RWPE2 (cell line): ENCODE measurements at regions not wholly inside any gene's neighbourhood (a gene's known extent, or its start where the extent isn't known, plus 50 kb on each side); places are given as distances from the start of the nearest gene placed in this dataset.

Source experiments
- ATAC-seq: fragments of 200-7000 bp; cut with Tn5 transposase; 3 replicates; pipeline ENCODE4 v1.9.1; 2021; ENCODE audit warnings: low read depth
- DNase-seq: peaks from one replicate; pipeline ENCODE4 v3.0.0-alpha.2; 2020; ENCODE audit warnings: low spot score
- H3K27ac ChIP-seq: fragments of 450-650 bp; 2 replicates; pipeline ENCODE4 v1.5.1; 2017; ENCODE audit warnings: mild to moderate bottlenecking; ENCODE audit not compliant: poor library complexity, severe bottlenecking
- H3K27me3 ChIP-seq: fragments of 250-450 bp; sonication (Bioruptor Pico); 2 replicates; pipeline ENCODE4 v1.5.1; 2021; ENCODE audit warnings: mild to moderate bottlenecking, moderate library complexity; ENCODE audit not compliant: insufficient read depth, poor library complexity, severe bottlenecking
- H3K36me3 ChIP-seq: fragments of 250-450 bp; sonication (Bioruptor Pico); 2 replicates; pipeline ENCODE4 v1.5.1; 2020; ENCODE audit warnings: low read depth, mild to moderate bottlenecking, moderate library complexity
- H3K4me1 ChIP-seq: fragments of 250-450 bp; sonication (Bioruptor Pico); 2 replicates; pipeline ENCODE4 v1.5.1; 2021; ENCODE audit warnings: mild to moderate bottlenecking, moderate library complexity; ENCODE audit not compliant: insufficient read depth, poor library complexity, severe bottlenecking
- H3K4me3 ChIP-seq: fragments of 250-450 bp; sonication (Bioruptor Pico); 2 replicates; pipeline ENCODE4 v1.5.1; 2021; ENCODE audit warnings: mild to moderate bottlenecking, moderate library complexity; ENCODE audit not compliant: severe bottlenecking
- H3K9me3 ChIP-seq: fragments of 250-450 bp; sonication (Bioruptor Pico); 2 replicates; pipeline ENCODE4 v1.5.1; 2021; ENCODE audit warnings: mild to moderate bottlenecking, moderate library complexity; ENCODE audit not compliant: severe bottlenecking
- TF ChIP-seq, protein P1 (sequence below): fragments of 450-650 bp; IDR thresholded peaks from one replicate; pipeline ENCODE4 v1.5.1; 2017; ENCODE audit warnings: mild to moderate bottlenecking, moderate library complexity; ENCODE audit not compliant: poor library complexity, severe bottlenecking

DNA sequence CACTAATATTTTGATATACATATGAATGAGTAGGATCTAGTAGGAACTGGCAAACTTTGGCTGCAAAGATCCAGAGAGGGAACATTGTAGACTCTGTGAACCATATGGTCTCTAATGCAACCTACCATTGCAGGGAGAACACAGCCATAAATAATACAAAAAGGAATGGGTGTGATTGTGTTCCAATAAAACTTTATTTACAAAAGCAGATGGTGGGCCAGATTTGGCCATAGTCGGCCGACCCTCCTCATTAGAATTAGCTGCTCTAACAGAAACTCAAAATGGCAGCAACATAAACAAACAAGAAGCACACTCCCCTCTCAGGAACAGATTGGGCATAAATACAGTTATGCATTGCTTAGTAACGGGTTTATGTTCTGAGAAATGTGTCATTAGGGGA is 198.1 kb upstream of the RBPJ start:
- H3K36me3 ChIP-seq = no peaks in the 10 kb centered on the region
- ATAC-seq = no peak
- no peak for DNase-seq
- H3K4me1 ChIP-seq = peaks cover 7% of the 10 kb centered on the region
- no peak overlapping the region for H3K4me3 ChIP-seq
- no peaks in the 10 kb centered on the region for H3K27me3 ChIP-seq
- no peaks in the 10 kb centered on the region for H3K9me3 ChIP-seq
- TF ChIP-seq, protein P1, sequence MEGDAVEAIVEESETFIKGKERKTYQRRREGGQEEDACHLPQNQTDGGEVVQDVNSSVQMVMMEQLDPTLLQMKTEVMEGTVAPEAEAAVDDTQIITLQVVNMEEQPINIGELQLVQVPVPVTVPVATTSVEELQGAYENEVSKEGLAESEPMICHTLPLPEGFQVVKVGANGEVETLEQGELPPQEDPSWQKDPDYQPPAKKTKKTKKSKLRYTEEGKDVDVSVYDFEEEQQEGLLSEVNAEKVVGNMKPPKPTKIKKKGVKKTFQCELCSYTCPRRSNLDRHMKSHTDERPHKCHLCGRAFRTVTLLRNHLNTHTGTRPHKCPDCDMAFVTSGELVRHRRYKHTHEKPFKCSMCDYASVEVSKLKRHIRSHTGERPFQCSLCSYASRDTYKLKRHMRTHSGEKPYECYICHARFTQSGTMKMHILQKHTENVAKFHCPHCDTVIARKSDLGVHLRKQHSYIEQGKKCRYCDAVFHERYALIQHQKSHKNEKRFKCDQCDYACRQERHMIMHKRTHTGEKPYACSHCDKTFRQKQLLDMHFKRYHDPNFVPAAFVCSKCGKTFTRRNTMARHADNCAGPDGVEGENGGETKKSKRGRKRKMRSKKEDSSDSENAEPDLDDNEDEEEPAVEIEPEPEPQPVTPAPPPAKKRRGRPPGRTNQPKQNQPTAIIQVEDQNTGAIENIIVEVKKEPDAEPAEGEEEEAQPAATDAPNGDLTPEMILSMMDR = no peak
- H3K27ac ChIP-seq = no peak overlapping the region

GRCh38 chr4:26124753-26125321 is 196.0 kb upstream of the RBPJ start:
- Histone ChIP-seq H3K27me3 (no peaks in the 10 kb centered on the region), H3K9me3 (no peaks in the 10 kb centered on the region), H3K4me1 (peaks cover 12% of the 10 kb centered on the region), H3K36me3 (no peaks in the 10 kb centered on the region), H3K4me3 (no peak overlapping the region), H3K27ac (no peak overlapping the region)
- DNase-seq = no peak
- TF ChIP-seq, protein P1 = no peak
- no peak for ATAC-seq

DNA sequence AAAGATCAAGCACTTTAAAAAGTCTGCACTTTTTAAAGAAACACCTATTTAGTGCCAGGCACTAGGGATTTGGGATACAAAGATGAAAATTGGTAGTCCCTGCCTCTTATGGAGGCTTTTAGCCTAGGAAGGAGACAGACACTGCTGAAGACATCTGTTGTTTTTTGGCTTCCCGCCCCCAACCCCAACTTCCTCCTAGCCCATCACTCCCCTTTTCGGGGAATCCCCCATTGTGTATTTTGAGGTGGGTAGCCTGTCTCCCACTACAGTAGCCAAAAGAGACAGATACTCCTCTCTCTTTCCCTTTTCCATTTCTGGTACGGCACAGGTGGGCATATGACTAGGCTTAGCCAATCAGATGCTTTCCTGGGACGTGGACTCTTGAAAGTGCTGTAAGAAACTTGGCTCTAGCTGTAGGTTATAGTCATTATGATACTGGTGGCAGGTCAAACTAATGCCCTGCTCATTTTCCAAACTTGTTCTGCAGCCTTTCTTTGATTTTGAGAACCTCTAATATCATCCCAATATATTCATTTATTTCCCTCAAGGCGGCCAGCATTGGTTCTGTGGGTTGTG is 194.6 kb upstream of the RBPJ start:
- Histone ChIP-seq H3K36me3 (no peaks in the 10 kb centered on the region), H3K9me3 (no peaks in the 10 kb centered on the region), H3K4me1 (peaks cover 12% of the 10 kb centered on the region), H3K27ac (no peak overlapping the region), H3K27me3 (no peaks in the 10 kb centered on the region), H3K4me3 (no peak overlapping the region)
- DNase-seq = no peak
- ATAC-seq = no peak
- TF ChIP-seq, protein P1 = no peak

DNA sequence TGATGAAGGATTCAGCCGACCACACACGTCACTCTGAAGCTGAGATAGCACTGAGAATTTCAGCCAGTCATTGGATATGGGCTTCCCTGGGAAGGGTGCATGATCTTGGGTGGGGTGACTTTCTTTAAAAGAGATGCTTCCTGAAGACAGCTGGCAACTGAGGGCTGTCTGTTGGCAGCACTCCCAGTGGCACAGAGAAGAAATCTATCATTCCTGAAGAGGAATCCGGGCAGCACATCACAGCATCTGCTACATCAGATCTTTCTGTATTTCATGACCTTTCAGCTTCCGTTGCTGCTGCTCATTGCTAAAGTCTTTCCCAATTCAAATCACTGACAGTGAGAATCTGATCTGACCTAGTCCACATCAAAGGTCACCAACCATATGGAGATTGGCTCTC is 193.8 kb upstream of the RBPJ start:
- DNase-seq = no peak
- ATAC-seq = no peak
- H3K27ac ChIP-seq = peak overlapping the region; percentile 37
- H3K4me1 ChIP-seq = peaks cover 12% of the 10 kb centered on the region
- H3K36me3 ChIP-seq = no peaks in the 10 kb centered on the region
- no peak overlapping the region for H3K4me3 ChIP-seq
- H3K9me3 ChIP-seq = no peaks in the 10 kb centered on the region
- TF ChIP-seq, protein P1 = no peak
- H3K27me3 ChIP-seq = no peaks in the 10 kb centered on the region

DNA sequence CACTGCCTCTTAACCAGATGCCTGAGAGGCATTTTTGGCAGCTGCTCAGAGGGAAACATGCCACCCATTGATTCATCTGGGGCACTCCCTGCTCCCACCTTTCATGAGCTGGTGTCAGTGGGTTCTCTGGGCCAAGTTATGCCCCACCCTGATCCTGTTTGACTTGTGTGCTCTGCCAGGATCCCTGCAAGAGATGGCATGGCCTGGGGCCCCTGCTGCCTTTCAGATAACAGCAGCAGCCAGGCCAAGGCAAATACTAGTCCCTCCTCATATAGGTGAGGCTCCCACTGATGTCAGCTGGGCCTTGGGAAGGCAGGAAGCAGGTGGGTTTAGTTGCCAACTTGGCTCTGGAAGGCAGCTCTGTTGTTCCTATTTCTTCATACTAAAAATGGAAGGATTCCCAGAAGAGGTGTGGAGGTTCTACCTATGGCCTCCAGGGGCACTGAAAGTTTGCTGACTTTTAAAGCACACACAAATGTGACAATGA is 192.9 kb upstream of the RBPJ start:
- ATAC-seq (peak; percentile 96), DNase-seq (peak; percentile 92)
- Histone ChIP-seq H3K36me3 (no peaks in the 10 kb centered on the region), H3K4me3 (no peak overlapping the region), H3K9me3 (no peaks in the 10 kb centered on the region), H3K27me3 (no peaks in the 10 kb centered on the region), H3K27ac (peak overlapping the region; percentile 37), H3K4me1 (peaks cover 12% of the 10 kb centered on the region)
- TF ChIP-seq, protein P1 = peak; percentile 35
